Large intestine (tissue), 3 donors: ENCODE measurements at regions not wholly inside any gene's neighbourhood (a gene's known extent, or its start where the extent isn't known, plus 50 kb on each side); places are given as distances from the start of the nearest gene placed in this dataset.

Source experiments
- DNase-seq, 2 donors: peaks; one replicate each; pipeline versions ENCODE4 v3.0.0 to v3.0.0-alpha.2; 2013
- H3K27ac ChIP-seq: one replicate; pipeline ENCODE4 v1.5.1; 2013; ENCODE audit warnings: low read length
- H3K27me3 ChIP-seq: 2 replicates; pipeline ENCODE4 v1.6.1; 2013; ENCODE audit warnings: low read length; ENCODE audit not compliant: control insufficient read depth, insufficient read depth
- H3K36me3 ChIP-seq: 2 replicates; pipeline ENCODE4 v1.6.1; 2013; ENCODE audit warnings: low read length; ENCODE audit not compliant: control insufficient read depth, insufficient read depth
- H3K4me1 ChIP-seq: one replicate; pipeline ENCODE4 v1.6.1; 2013; ENCODE audit warnings: low read length; ENCODE audit not compliant: control insufficient read depth, insufficient read depth
- H3K4me3 ChIP-seq: one replicate; pipeline ENCODE4 v1.5.1; 2013; ENCODE audit warnings: low read length
- H3K9me3 ChIP-seq: one replicate; pipeline ENCODE4 v1.6.1; 2013; ENCODE audit warnings: mild to moderate bottlenecking, low read depth, low read length, moderate library complexity; ENCODE audit not compliant: control insufficient read depth
- whole genome bisulfite sequencing: methylation state at CpG from one replicate; pipeline ENCODE4 v1.1.5; 2013; ENCODE audit warnings: low lambda C conversion rate; ENCODE audit not compliant: insufficient coverage; 5-methylcytosine and 5-hydroxymethylcytosine counted together

- Histone ChIP-seq H3K36me3 (no peaks in the 10 kb centered on the region), H3K9me3 (no peaks in the 10 kb centered on the region), H3K4me1 (no peaks in the 10 kb centered on the region), H3K27me3 (peaks cover 20% of the 10 kb centered on the region), H3K27ac (no peak overlapping the region), H3K4me3 (no peak overlapping the region)
- no CpG with 5 or more reads among the region's 2 CpGs for WGBS
- no peak for DNase-seq
These were observed 296.3 kb downstream of the LRFN2 start for GRCh38 chr6:40290816-40291215.

GRCh38 chr6:40288919-40289318 lies 298.2 kb downstream of the LRFN2 start:
- DNase-seq = no peak
- no peaks in the 10 kb centered on the region for H3K9me3 ChIP-seq
- no peak overlapping the region for H3K4me3 ChIP-seq
- no peak overlapping the region for H3K27ac ChIP-seq
- no peaks in the 10 kb centered on the region for H3K4me1 ChIP-seq
- no CpG with 5 or more reads among the region's 2 CpGs for WGBS
- peaks cover 32% of the 10 kb centered on the region for H3K27me3 ChIP-seq
- no peaks in the 10 kb centered on the region for H3K36me3 ChIP-seq

GRCh38 chr6:40287296-40287850 lies 299.8 kb downstream of the LRFN2 start:
- no peaks in the 10 kb centered on the region for H3K36me3 ChIP-seq
- 76% methylated on average over 2 of the region's 5 CpGs for WGBS
- H3K27me3 ChIP-seq = peaks cover 28% of the 10 kb centered on the region
- H3K9me3 ChIP-seq = no peaks in the 10 kb centered on the region
- H3K4me1 ChIP-seq = no peaks in the 10 kb centered on the region
- no peak for DNase-seq
- no peak overlapping the region for H3K4me3 ChIP-seq
- no peak overlapping the region for H3K27ac ChIP-seq

GRCh38 chr6:40286721-40287120 lies 300.4 kb downstream of the LRFN2 start:
- Histone ChIP-seq H3K36me3 (no peaks in the 10 kb centered on the region), H3K9me3 (no peaks in the 10 kb centered on the region), H3K27ac (no peak overlapping the region), H3K4me1 (no peaks in the 10 kb centered on the region), H3K27me3 (peaks cover 28% of the 10 kb centered on the region), H3K4me3 (no peak overlapping the region)
- no peak for DNase-seq
- WGBS = no CpG with 5 or more reads among the region's 3 CpGs

- 83% methylated on average over 1 of the region's 10 CpGs for WGBS
- Histone ChIP-seq H3K4me3 (no peak overlapping the region), H3K4me1 (no peaks in the 10 kb centered on the region), H3K27me3 (peaks cover 29% of the 10 kb centered on the region), H3K27ac (no peak overlapping the region), H3K9me3 (no peaks in the 10 kb centered on the region), H3K36me3 (no peaks in the 10 kb centered on the region)
- DNase-seq = no peak
These were observed 301.2 kb downstream of the LRFN2 start for GRCh38 chr6:40285996-40286395.

- peaks cover 29% of the 10 kb centered on the region for H3K27me3 ChIP-seq
- H3K4me1 ChIP-seq = no peaks in the 10 kb centered on the region
- H3K36me3 ChIP-seq = no peaks in the 10 kb centered on the region
- WGBS = no CpG with 5 or more reads among the region's 3 CpGs
- no peak for DNase-seq
- H3K9me3 ChIP-seq = no peaks in the 10 kb centered on the region
- H3K27ac ChIP-seq = no peak overlapping the region
- H3K4me3 ChIP-seq = no peak overlapping the region
These were observed 301.6 kb downstream of the LRFN2 start for GRCh38 chr6:40285535-40285934.

- WGBS = no CpG with 5 or more reads among the region's 2 CpGs
- no peaks in the 10 kb centered on the region for H3K36me3 ChIP-seq
- no peaks in the 10 kb centered on the region for H3K9me3 ChIP-seq
- no peak overlapping the region for H3K27ac ChIP-seq
- no peak overlapping the region for H3K4me3 ChIP-seq
- H3K4me1 ChIP-seq = no peaks in the 10 kb centered on the region
- DNase-seq = no peak
- peaks cover 29% of the 10 kb centered on the region for H3K27me3 ChIP-seq
These were observed 304.2 kb downstream of the LRFN2 start for GRCh38 chr6:40282986-40283385.

GRCh38 chr6:40281402-40281801 lies 305.8 kb downstream of the LRFN2 start:
- H3K4me1 ChIP-seq = no peaks in the 10 kb centered on the region
- H3K27ac ChIP-seq = no peak overlapping the region
- H3K4me3 ChIP-seq = no peak overlapping the region
- no peaks in the 10 kb centered on the region for H3K9me3 ChIP-seq
- H3K27me3 ChIP-seq = peaks cover 24% of the 10 kb centered on the region
- no peaks in the 10 kb centered on the region for H3K36me3 ChIP-seq
- 100% methylated on average over 1 of the region's 5 CpGs for WGBS
- no peak for DNase-seq

- DNase-seq = no peak
- Histone ChIP-seq H3K27me3 (peaks cover 14% of the 10 kb centered on the region), H3K9me3 (no peaks in the 10 kb centered on the region), H3K4me1 (no peaks in the 10 kb centered on the region), H3K27ac (no peak overlapping the region), H3K4me3 (no peak overlapping the region), H3K36me3 (no peaks in the 10 kb centered on the region)
- no CpG with 5 or more reads among the region's 3 CpGs for WGBS
These were observed 306.9 kb downstream of the LRFN2 start for GRCh38 chr6:40280231-40280630.

- Histone ChIP-seq H3K9me3 (no peaks in the 10 kb centered on the region), H3K36me3 (no peaks in the 10 kb centered on the region), H3K4me3 (no peak overlapping the region), H3K4me1 (no peaks in the 10 kb centered on the region), H3K27me3 (peaks cover 3% of the 10 kb centered on the region), H3K27ac (no peak overlapping the region)
- no peak for DNase-seq
- no CpG with 5 or more reads among the region's 15 CpGs for WGBS
These were observed 311.0 kb downstream of the LRFN2 start for GRCh38 chr6:40276141-40276540.

- WGBS = no CpG with 5 or more reads among the region's 2 CpGs
- H3K4me3 ChIP-seq = no peak overlapping the region
- H3K36me3 ChIP-seq = no peaks in the 10 kb centered on the region
- H3K27ac ChIP-seq = no peak overlapping the region
- H3K4me1 ChIP-seq = no peaks in the 10 kb centered on the region
- peaks cover 7% of the 10 kb centered on the region for H3K27me3 ChIP-seq
- no peaks in the 10 kb centered on the region for H3K9me3 ChIP-seq
- DNase-seq = no peak
These were observed 313.1 kb downstream of the LRFN2 start for GRCh38 chr6:40274058-40274457.
